ENCODE measurements at regions not wholly inside any gene's neighbourhood (a gene's known extent, or its start where the extent isn't known, plus 50 kb on each side); places are given as distances from the start of the nearest gene placed in this dataset.

DNA sequence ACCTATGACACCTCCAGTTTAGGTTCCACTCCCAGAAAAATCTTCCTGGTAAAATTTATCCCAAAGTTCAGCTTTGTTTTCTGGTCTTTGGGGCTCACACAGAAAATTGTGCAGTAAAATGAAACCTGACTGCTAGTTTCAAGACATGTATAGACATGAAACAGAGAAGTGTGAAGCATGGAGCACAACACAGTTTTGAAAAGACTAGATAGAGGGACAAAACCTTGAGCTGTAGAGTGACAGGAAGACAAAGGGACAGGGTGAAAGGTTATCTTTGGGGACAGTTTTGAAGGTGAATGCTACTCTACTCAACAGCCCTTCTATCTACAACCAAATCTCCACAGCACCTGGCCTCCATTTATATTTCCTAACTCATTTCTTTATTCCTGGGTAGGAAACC, 352.6 kb downstream of the RBM43 start (continued):
- TF ChIP-seq, protein P1, sequence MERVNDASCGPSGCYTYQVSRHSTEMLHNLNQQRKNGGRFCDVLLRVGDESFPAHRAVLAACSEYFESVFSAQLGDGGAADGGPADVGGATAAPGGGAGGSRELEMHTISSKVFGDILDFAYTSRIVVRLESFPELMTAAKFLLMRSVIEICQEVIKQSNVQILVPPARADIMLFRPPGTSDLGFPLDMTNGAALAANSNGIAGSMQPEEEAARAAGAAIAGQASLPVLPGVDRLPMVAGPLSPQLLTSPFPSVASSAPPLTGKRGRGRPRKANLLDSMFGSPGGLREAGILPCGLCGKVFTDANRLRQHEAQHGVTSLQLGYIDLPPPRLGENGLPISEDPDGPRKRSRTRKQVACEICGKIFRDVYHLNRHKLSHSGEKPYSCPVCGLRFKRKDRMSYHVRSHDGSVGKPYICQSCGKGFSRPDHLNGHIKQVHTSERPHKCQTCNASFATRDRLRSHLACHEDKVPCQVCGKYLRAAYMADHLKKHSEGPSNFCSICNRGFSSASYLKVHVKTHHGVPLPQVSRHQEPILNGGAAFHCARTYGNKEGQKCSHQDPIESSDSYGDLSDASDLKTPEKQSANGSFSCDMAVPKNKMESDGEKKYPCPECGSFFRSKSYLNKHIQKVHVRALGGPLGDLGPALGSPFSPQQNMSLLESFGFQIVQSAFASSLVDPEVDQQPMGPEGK (CRISPR knock-in tag; IDR thresholded peaks at IDR 0.05; ENCODE audit: borderline replicate concordance): no peak
- TF ChIP-seq, protein P2, sequence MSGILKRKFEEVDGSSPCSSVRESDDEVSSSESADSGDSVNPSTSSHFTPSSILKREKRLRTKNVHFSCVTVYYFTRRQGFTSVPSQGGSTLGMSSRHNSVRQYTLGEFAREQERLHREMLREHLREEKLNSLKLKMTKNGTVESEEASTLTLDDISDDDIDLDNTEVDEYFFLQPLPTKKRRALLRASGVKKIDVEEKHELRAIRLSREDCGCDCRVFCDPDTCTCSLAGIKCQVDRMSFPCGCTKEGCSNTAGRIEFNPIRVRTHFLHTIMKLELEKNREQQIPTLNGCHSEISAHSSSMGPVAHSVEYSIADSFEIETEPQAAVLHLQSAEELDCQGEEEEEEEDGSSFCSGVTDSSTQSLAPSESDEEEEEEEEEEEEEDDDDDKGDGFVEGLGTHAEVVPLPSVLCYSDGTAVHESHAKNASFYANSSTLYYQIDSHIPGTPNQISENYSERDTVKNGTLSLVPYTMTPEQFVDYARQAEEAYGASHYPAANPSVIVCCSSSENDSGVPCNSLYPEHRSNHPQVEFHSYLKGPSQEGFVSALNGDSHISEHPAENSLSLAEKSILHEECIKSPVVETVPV (CRISPR knock-in tag; IDR thresholded peaks at IDR 0.05): no peak
- TF ChIP-seq BACH2 (CRISPR knock-in tag; IDR thresholded peaks at IDR 0.05; ENCODE audit: borderline replicate concordance): no peak
- TF ChIP-seq ZFP3 (CRISPR knock-in tag; IDR thresholded peaks at IDR 0.05): no peak
- no peak for TF ChIP-seq GLIS3 (CRISPR knock-in tag; IDR thresholded peaks at IDR 0.05)
- no peak for TF ChIP-seq POU6F1 (CRISPR knock-in tag; IDR thresholded peaks at IDR 0.05; ENCODE audit: borderline replicate concordance, low read depth)
- no peak for TF ChIP-seq ZFP30 (CRISPR knock-in tag; IDR thresholded peaks at IDR 0.05)
- no peak for TF ChIP-seq ARNTL (CRISPR knock-in tag; IDR thresholded peaks at IDR 0.05; ENCODE audit: borderline replicate concordance, low read depth)

GRCh38 chr2:150907466-150907865, 354.2 kb downstream of the RBM43 start:
- ATAC-seq: no peak
- TF ChIP-seq PPARA (CRISPR knock-in tag; IDR thresholded peaks at IDR 0.05; ENCODE audit: borderline replicate concordance): no peak
- no peak for TF ChIP-seq TOX (CRISPR knock-in tag; IDR thresholded peaks at IDR 0.05; ENCODE audit: borderline replicate concordance)
- no peak for TF ChIP-seq ZFP3 (CRISPR knock-in tag; IDR thresholded peaks at IDR 0.05)
- TF ChIP-seq ZNF565 (CRISPR knock-in tag; conservative IDR thresholded peaks at IDR 0.05; ENCODE audit: low read depth): no peak
- TF ChIP-seq, protein P1 (CRISPR knock-in tag; IDR thresholded peaks at IDR 0.05; ENCODE audit: borderline replicate concordance): no peak
- no peak for TF ChIP-seq TCF4 (CRISPR knock-in tag; IDR thresholded peaks at IDR 0.05; ENCODE audit: borderline replicate concordance)
- no peak for TF ChIP-seq BACH2 (CRISPR knock-in tag; IDR thresholded peaks at IDR 0.05; ENCODE audit: borderline replicate concordance)
- no peak for TF ChIP-seq GLIS3 (CRISPR knock-in tag; IDR thresholded peaks at IDR 0.05)

DNA sequence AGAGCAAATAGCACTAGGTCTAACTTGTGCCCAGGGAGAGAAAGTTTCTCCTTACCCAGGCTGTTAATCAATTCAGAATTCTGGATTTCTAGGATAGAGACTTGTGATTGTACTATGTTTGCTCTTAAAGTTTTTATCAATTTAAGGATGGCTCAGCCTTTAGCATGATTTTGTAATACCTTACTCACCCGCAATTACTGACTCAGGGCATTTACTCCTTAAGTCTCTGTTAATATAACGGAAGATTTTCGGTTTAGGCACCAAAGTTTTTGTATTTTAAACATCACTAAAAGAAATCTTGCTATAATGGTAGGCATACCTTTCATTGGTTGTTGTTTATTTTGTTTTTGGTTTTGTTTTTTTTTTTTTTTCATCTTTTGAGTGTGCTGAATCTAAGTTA, 358.2 kb downstream of the RBM43 start:
- TF ChIP-seq POU6F1 (CRISPR knock-in tag; IDR thresholded peaks at IDR 0.05; ENCODE audit: borderline replicate concordance, low read depth): no peak
- TF ChIP-seq TSHZ2 (CRISPR knock-in tag; IDR thresholded peaks at IDR 0.05): no peak
- TF ChIP-seq PPARA (CRISPR knock-in tag; IDR thresholded peaks at IDR 0.05; ENCODE audit: borderline replicate concordance): no peak
- TF ChIP-seq ZNF8 (CRISPR knock-in tag; IDR thresholded peaks at IDR 0.05): no peak
- TF ChIP-seq CSDC2 (CRISPR knock-in tag; IDR thresholded peaks at IDR 0.05): no peak
- no peak for TF ChIP-seq ZFP3 (CRISPR knock-in tag; IDR thresholded peaks at IDR 0.05)
- TF ChIP-seq TOX (CRISPR knock-in tag; IDR thresholded peaks at IDR 0.05; ENCODE audit: borderline replicate concordance): no peak
- TF ChIP-seq ZNF70 (CRISPR knock-in tag; IDR thresholded peaks at IDR 0.05): no peak
- TF ChIP-seq ESRRG (CRISPR knock-in tag; IDR thresholded peaks at IDR 0.05): no peak
- TF ChIP-seq ZC3H10 (CRISPR knock-in tag; IDR thresholded peaks at IDR 0.05): no peak
- no peak for TF ChIP-seq TCF4 (CRISPR knock-in tag; IDR thresholded peaks at IDR 0.05; ENCODE audit: borderline replicate concordance)
- TF ChIP-seq GLIS3 (CRISPR knock-in tag; IDR thresholded peaks at IDR 0.05): no peak
- TF ChIP-seq ZNF565 (CRISPR knock-in tag; conservative IDR thresholded peaks at IDR 0.05; ENCODE audit: low read depth): no peak
- TF ChIP-seq, protein P3, sequence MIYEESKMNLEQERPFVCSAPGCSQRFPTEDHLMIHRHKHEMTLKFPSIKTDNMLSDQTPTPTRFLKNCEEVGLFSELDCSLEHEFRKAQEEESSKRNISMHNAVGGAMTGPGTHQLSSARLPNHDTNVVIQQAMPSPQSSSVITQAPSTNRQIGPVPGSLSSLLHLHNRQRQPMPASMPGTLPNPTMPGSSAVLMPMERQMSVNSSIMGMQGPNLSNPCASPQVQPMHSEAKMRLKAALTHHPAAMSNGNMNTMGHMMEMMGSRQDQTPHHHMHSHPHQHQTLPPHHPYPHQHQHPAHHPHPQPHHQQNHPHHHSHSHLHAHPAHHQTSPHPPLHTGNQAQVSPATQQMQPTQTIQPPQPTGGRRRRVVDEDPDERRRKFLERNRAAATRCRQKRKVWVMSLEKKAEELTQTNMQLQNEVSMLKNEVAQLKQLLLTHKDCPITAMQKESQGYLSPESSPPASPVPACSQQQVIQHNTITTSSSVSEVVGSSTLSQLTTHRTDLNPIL (CRISPR knock-in tag; IDR thresholded peaks at IDR 0.05; ENCODE audit: low read depth): no peak
- no peak for TF ChIP-seq SNAI2 (CRISPR knock-in tag; IDR thresholded peaks at IDR 0.05)

More for the DNA sequence above, 358.2 kb downstream of the RBM43 start:
- no peak for ATAC-seq
